Karpas-422 (cell line): ENCODE measurements at regions not wholly inside any gene's neighbourhood (a gene's known extent, or its start where the extent isn't known, plus 50 kb on each side); places are given as distances from the start of the nearest gene placed in this dataset.

Source experiments
- DNase-seq: peaks from one replicate; pipeline ENCODE4 v3.0.0-alpha.2; 2015
- H2AFZ ChIP-seq: fragments of 200-600 bp; sonication (generic); 2 replicates; pipeline ENCODE4 v1.6.1; 2014; ENCODE audit warnings: antibody characterized with exemption, low read length, mixed read lengths
- H3K27ac ChIP-seq: fragments of 200-600 bp; sonication (generic); 2 replicates; pipeline ENCODE4 v1.5.1; 2014; ENCODE audit warnings: mild to moderate bottlenecking, low read length, moderate library complexity
- H3K27me3 ChIP-seq: fragments of 200-600 bp; sonication (generic); 2 replicates; pipeline ENCODE4 v1.6.1; 2014; ENCODE audit warnings: low read length, mixed read lengths
- H3K36me3 ChIP-seq: fragments of 200-600 bp; sonication (generic); 2 replicates; pipeline ENCODE4 v1.6.1; 2014; ENCODE audit warnings: low read length, mixed read lengths; ENCODE audit not compliant: insufficient read depth
- H3K4me1 ChIP-seq: fragments of 200-600 bp; sonication (generic); 2 replicates; pipeline ENCODE4 v1.6.1; 2014; ENCODE audit warnings: mild to moderate bottlenecking, low read length, mixed read lengths
- H3K4me2 ChIP-seq: fragments of 200-600 bp; sonication (generic); 2 replicates; pipeline ENCODE4 v1.6.1; 2014; ENCODE audit warnings: low read length, low read depth, mild to moderate bottlenecking; ENCODE audit not compliant: poor library complexity, severe bottlenecking
- H3K4me3 ChIP-seq: fragments of 200-600 bp; sonication (generic); 2 replicates; pipeline ENCODE4 v1.5.1; 2014; ENCODE audit warnings: mild to moderate bottlenecking, antibody characterized with exemption, low read length, mixed read lengths
- H3K79me2 ChIP-seq: fragments of 200-600 bp; sonication (generic); 2 replicates; pipeline ENCODE4 v1.6.1; 2014; ENCODE audit warnings: mild to moderate bottlenecking, low read length, mixed read lengths
- H3K9ac ChIP-seq: fragments of 200-600 bp; sonication (generic); 2 replicates; pipeline ENCODE4 v1.6.0; 2014; ENCODE audit warnings: low read length
- H3K9me2 ChIP-seq: fragments of 200-600 bp; sonication (generic), shearing (Covaris generic); replicated peaks from 2 replicates; pipeline ENCODE4 v1.6.0; 2014; ENCODE audit warnings: mild to moderate bottlenecking, low read length, moderate library complexity; ENCODE audit not compliant: insufficient read depth
- H3K9me3 ChIP-seq: fragments of 300-700, 200-600 bp; sonication (generic); 2 replicates; pipeline ENCODE4 v1.6.1; 2014; ENCODE audit warnings: low read length, mixed read lengths
- H4K20me1 ChIP-seq: fragments of 200-600 bp; sonication (generic); 2 replicates; pipeline ENCODE4 v1.6.1; 2014; ENCODE audit warnings: mild to moderate bottlenecking, antibody characterized with exemption, low read length, low read depth; ENCODE audit not compliant: insufficient read depth

DNA sequence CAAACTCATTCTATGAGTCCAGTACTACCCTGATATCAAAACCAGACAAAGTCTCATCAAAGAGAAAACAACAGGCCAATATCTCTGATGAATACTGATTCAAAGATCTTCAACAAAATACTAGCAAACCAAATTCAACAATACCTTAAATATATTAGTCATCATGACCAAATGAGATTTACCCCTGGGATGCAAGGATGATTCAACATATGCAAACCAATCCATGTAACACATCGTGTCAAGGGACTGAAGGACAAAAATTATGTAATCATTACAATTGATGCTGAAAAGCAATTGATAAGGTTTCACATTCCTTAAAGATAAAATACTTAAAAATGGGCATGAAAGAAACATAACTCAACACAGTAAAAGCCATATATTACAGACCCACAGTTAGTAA is 1476.9 kb downstream of the SI start:
- Histone ChIP-seq H3K79me2 (no peaks in the 10 kb centered on the region), H3K27me3 (no peaks in the 10 kb centered on the region), H3K9me2 (no peaks in the 10 kb centered on the region), H3K9me3 (peaks cover 26% of the 10 kb centered on the region), H3K4me2 (no peak overlapping the region), H3K36me3 (no peaks in the 10 kb centered on the region), H4K20me1 (no peaks in the 10 kb centered on the region), H3K27ac (no peak overlapping the region), H3K9ac (no peak overlapping the region), H3K4me3 (no peak overlapping the region), H2AFZ (no peak overlapping the region), H3K4me1 (no peaks in the 10 kb centered on the region)
- no peak for DNase-seq

DNA sequence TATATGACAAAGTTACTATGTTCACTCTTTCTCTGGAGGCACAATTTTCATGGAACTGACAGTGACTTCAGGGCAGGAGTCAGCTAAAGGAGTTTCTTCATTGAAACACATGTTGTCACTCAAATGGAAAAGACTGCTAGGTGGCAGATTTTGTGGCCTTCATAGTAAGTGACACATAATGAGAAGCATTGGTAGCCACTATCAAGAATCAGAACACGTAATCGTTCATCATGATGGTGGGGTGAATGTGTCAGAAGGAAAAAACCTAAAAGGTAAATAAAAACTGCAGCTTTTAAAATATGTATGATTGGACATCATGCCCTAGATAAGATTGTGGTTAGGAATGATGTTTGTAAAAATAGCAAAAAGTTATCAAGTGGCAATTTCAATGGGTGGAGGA is 1491.0 kb downstream of the SI start:
- Histone ChIP-seq H3K27ac (no peak overlapping the region), H3K9ac (no peak overlapping the region), H3K27me3 (no peaks in the 10 kb centered on the region), H3K9me2 (no peaks in the 10 kb centered on the region), H3K4me1 (no peaks in the 10 kb centered on the region), H3K79me2 (no peaks in the 10 kb centered on the region), H4K20me1 (no peaks in the 10 kb centered on the region), H3K36me3 (no peaks in the 10 kb centered on the region), H3K4me2 (no peak overlapping the region), H2AFZ (no peak overlapping the region), H3K9me3 (peaks cover 24% of the 10 kb centered on the region), H3K4me3 (no peak overlapping the region)
- no peak for DNase-seq

DNA sequence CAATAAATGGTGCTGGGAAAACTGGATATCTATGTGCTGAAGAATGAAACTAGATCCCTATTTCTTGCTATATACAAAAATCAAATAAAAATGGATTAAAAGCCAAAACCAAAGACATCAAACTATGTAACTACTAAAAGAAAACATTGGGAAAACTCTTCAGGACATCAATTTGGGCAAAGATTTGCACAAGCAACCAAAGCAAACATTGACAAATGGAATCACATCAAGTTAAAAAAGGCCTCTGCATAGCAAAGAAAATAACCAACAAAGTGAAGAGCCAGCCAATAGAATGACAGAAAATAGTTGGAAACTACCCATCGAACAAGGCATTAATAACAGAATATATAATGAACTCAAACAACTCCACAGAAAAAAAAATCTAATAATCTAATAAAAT is 1495.3 kb downstream of the SI start:
- no peaks in the 10 kb centered on the region for H3K79me2 ChIP-seq
- H3K4me2 ChIP-seq = no peak overlapping the region
- H4K20me1 ChIP-seq = no peaks in the 10 kb centered on the region
- DNase-seq = no peak
- no peaks in the 10 kb centered on the region for H3K4me1 ChIP-seq
- no peaks in the 10 kb centered on the region for H3K27me3 ChIP-seq
- no peak overlapping the region for H3K4me3 ChIP-seq
- no peak overlapping the region for H3K9ac ChIP-seq
- H3K27ac ChIP-seq = no peak overlapping the region
- no peak overlapping the region for H2AFZ ChIP-seq
- no peaks in the 10 kb centered on the region for H3K9me2 ChIP-seq
- peaks cover 26% of the 10 kb centered on the region for H3K9me3 ChIP-seq
- no peaks in the 10 kb centered on the region for H3K36me3 ChIP-seq

DNA sequence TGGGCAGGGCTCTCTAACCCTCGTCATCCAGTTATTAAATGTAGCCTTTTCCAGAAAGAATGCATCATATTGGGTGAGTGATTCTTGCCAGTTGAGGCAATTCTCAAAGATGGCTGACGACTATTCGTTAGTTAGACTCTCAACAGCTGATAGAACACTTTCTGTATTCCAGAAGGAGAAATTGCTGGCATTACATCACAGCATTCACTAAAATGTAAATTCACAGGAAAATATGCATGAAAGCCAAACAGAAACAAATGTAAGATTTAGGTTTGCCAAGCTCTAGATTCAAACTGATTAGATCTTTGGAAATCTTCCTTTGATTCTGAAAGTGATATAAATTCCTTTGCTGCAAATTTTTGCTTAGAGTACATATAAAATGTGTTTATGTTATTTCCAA is 1501.0 kb downstream of the SI start:
- no peak for DNase-seq
- Histone ChIP-seq H2AFZ (no peak overlapping the region), H3K27ac (no peak overlapping the region), H3K9ac (no peak overlapping the region), H3K9me3 (peaks cover 25% of the 10 kb centered on the region), H4K20me1 (no peaks in the 10 kb centered on the region), H3K36me3 (no peaks in the 10 kb centered on the region), H3K4me2 (no peak overlapping the region), H3K27me3 (no peaks in the 10 kb centered on the region), H3K79me2 (no peaks in the 10 kb centered on the region), H3K4me1 (no peaks in the 10 kb centered on the region), H3K4me3 (no peak overlapping the region), H3K9me2 (no peaks in the 10 kb centered on the region)

DNA sequence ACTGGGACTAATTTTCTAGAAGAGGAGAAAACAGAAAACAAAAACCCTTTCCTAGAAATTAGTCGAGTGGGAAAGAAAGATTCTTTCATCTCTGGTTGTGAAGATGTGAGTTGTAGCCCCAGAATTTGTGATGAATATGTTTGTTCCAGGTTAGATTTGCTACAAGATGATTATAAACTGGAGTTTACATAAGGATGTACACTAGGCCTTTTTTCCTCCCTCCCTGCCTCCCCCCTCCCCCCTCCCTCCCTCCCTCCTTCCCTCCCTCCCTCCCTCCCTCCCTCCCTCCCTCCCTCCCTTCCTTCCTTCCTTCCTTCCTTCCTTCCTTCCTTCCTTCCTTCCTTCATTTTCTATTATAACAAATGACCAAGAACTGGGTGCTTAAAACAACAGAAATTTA is 1502.0 kb downstream of the SI start:
- peaks cover 22% of the 10 kb centered on the region for H3K9me3 ChIP-seq
- no peaks in the 10 kb centered on the region for H4K20me1 ChIP-seq
- H3K27me3 ChIP-seq = no peaks in the 10 kb centered on the region
- no peak overlapping the region for H3K9ac ChIP-seq
- H2AFZ ChIP-seq = no peak overlapping the region
- no peaks in the 10 kb centered on the region for H3K9me2 ChIP-seq
- H3K4me1 ChIP-seq = no peaks in the 10 kb centered on the region
- no peak overlapping the region for H3K27ac ChIP-seq
- no peak for DNase-seq
- no peak overlapping the region for H3K4me2 ChIP-seq
- no peak overlapping the region for H3K4me3 ChIP-seq
- H3K79me2 ChIP-seq = no peaks in the 10 kb centered on the region
- no peaks in the 10 kb centered on the region for H3K36me3 ChIP-seq

DNA sequence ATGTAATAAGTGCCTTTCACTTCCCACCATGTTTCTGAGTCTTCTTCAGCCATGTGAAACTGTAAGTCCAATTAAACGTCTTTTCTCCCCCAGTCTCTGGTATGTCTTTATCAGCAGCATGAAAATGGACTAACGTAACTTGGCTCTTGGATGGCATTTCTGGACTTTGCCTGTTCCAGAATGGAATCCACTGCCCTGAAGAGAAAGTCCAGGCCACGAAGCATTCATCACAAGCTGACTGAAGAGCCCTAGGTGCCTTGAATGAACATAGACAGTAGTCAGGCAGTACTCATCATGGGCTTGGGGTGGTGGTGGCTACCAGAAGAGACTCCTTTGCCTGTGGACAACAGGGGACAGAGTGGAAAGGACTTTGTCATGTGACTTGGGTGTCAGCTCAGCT is 1505.0 kb downstream of the SI start:
- no peak for DNase-seq
- peaks cover 16% of the 10 kb centered on the region for H3K9me3 ChIP-seq
- no peaks in the 10 kb centered on the region for H3K36me3 ChIP-seq
- H3K9me2 ChIP-seq = no peaks in the 10 kb centered on the region
- H3K4me1 ChIP-seq = no peaks in the 10 kb centered on the region
- H3K27ac ChIP-seq = no peak overlapping the region
- no peaks in the 10 kb centered on the region for H3K79me2 ChIP-seq
- H2AFZ ChIP-seq = no peak overlapping the region
- H3K4me2 ChIP-seq = no peak overlapping the region
- H4K20me1 ChIP-seq = no peaks in the 10 kb centered on the region
- H3K9ac ChIP-seq = no peak overlapping the region
- no peaks in the 10 kb centered on the region for H3K27me3 ChIP-seq
- H3K4me3 ChIP-seq = no peak overlapping the region

DNA sequence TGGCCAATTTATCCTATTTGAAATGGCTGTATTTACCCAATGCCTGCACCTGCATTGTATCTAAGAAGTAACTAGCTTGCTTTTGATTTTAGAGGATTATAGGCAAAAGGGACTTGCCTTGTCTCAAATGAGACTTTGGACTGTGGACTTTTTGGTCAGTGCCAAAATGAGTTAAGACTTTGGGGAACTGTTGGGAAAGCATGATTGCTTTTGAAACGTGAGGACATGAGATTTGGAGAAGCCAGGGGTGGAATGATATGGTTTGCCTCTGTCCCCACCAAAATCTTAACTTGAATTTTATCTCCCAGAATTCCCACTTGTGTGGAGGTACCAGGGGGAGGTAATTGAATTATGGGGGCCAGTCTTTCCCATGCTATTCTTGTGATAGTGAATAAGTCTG is 1505.4 kb downstream of the SI start:
- no peaks in the 10 kb centered on the region for H3K79me2 ChIP-seq

DNA sequence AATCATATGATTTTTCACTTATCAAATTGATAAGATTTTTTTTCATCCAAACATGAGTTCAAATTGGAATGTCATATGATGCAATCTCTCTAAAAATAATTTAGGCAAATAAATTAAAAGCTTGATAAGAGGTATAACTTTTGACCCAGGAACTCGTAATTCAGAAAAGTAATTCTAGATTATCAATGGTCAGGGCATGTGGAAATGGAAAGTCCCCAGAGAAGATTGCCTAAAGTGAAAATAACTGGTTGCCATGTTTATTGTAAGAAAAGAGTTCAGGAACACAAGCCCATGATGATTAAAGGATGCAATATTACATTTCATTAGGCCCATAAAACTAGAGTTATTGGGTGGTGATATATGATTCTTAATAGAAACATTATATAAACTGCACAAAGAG is 1514.8 kb downstream of the SI start:
- H3K36me3 ChIP-seq = no peaks in the 10 kb centered on the region
- DNase-seq = no peak
- H3K4me3 ChIP-seq = no peak overlapping the region
- H2AFZ ChIP-seq = no peak overlapping the region
- no peaks in the 10 kb centered on the region for H3K4me1 ChIP-seq
- H4K20me1 ChIP-seq = no peaks in the 10 kb centered on the region
- H3K9ac ChIP-seq = no peak overlapping the region
- no peaks in the 10 kb centered on the region for H3K79me2 ChIP-seq
- no peak overlapping the region for H3K4me2 ChIP-seq
- no peaks in the 10 kb centered on the region for H3K27me3 ChIP-seq
- no peak overlapping the region for H3K27ac ChIP-seq
- no peaks in the 10 kb centered on the region for H3K9me2 ChIP-seq
- peaks cover 10% of the 10 kb centered on the region; the same call in 1 of the 2 replicates for H3K9me3 ChIP-seq

More for the DNA sequence above, 1505.4 kb downstream of the SI start:
- Histone ChIP-seq H4K20me1 (no peaks in the 10 kb centered on the region), H3K27ac (no peak overlapping the region), H3K36me3 (no peaks in the 10 kb centered on the region), H3K9me2 (no peaks in the 10 kb centered on the region), H3K4me3 (no peak overlapping the region), H3K4me1 (no peaks in the 10 kb centered on the region), H3K4me2 (no peak overlapping the region), H3K27me3 (no peaks in the 10 kb centered on the region), H2AFZ (no peak overlapping the region), H3K9ac (no peak overlapping the region), H3K9me3 (peaks cover 16% of the 10 kb centered on the region)
- DNase-seq = no peak

DNA sequence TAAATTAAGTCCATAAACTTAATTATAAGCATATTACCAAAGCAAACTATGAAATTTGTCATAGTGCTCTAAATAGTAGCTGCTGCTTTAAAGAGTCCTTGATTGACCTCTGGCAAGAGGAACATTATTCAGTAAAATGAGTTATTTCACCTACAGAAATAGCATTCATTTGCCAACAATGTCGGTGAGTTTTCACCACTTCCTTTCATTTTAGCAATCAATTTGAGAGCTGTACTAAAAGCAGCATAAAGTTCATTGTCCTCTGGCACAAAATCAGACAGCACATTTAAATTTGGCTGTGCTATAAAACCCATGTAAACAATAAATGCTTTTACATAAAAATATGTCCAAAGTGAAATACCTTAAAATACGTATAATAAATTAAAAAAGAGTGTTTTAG is 1515.7 kb downstream of the SI start:
- H2AFZ ChIP-seq = no peak overlapping the region
- no peak overlapping the region for H3K27ac ChIP-seq
- no peaks in the 10 kb centered on the region for H3K9me2 ChIP-seq
- no peaks in the 10 kb centered on the region for H3K27me3 ChIP-seq
- H3K79me2 ChIP-seq = no peaks in the 10 kb centered on the region
- H3K4me1 ChIP-seq = no peaks in the 10 kb centered on the region
- H3K4me2 ChIP-seq = no peak overlapping the region
- H3K9me3 ChIP-seq = peaks cover 10% of the 10 kb centered on the region; the same call in 1 of the 2 replicates
- H3K9ac ChIP-seq = no peak overlapping the region
- no peak overlapping the region for H3K4me3 ChIP-seq
- no peaks in the 10 kb centered on the region for H4K20me1 ChIP-seq
- no peak for DNase-seq
- H3K36me3 ChIP-seq = no peaks in the 10 kb centered on the region
